HCT116 (cell line): ENCODE measurements at regions not wholly inside any gene's neighbourhood (a gene's known extent, or its start where the extent isn't known, plus 50 kb on each side); places are given as distances from the start of the nearest gene placed in this dataset.

Experiments used
- CEBPB ChIP-seq: IDR thresholded peaks from 2 replicates; pipeline ENCODE4 v1.6.1; 2012; ENCODE audit warnings: low read depth
- CTCF ChIP-seq, 3 experiments: fragments of 200-600 bp in 1 of 3; sonication (generic) in 1 of 3; IDR thresholded peaks in 2 of 3; conservative IDR thresholded peaks in 1 of 3; 2 replicates each; pipeline ENCODE4 v1.5.1; 2012 to 2017; ENCODE audit warnings: low read depth in 2 of 3, low read length in 2 of 3, antibody characterized with exemption in 1 of 3, borderline replicate concordance in 1 of 3, control low read depth in 1 of 3, mild to moderate bottlenecking in 1 of 3, mixed read lengths in 1 of 3, mixed run types in 1 of 3, moderate library complexity in 1 of 3; ENCODE audit not compliant: insufficient read depth in 1 of 3
- EZH2 ChIP-seq: fragments of 200-600 bp; sonication (generic); IDR thresholded peaks from 2 replicates; pipeline ENCODE4 v1.6.1; 2017; ENCODE audit warnings: antibody characterized with exemption, mixed run types
- MAX ChIP-seq: IDR thresholded peaks from 2 replicates; pipeline ENCODE4 v1.6.1; 2012
- POLR2A ChIP-seq: IDR thresholded peaks from 2 replicates; pipeline ENCODE4 v1.7.0; 2011; ENCODE audit warnings: borderline replicate concordance; ENCODE audit not compliant: insufficient read depth, insufficient read length; ENCODE audit errors: extremely low read depth
- POLR2AphosphoS5 ChIP-seq: IDR thresholded peaks from 2 replicates; pipeline ENCODE4 v1.6.1; 2011; ENCODE audit warnings: mild to moderate bottlenecking, low read depth, low read length, moderate library complexity
- SIN3A ChIP-seq: IDR thresholded peaks from 2 replicates; pipeline ENCODE4 v1.6.1; 2012; ENCODE audit warnings: low read depth
- TCF7L2 ChIP-seq: IDR thresholded peaks from 2 replicates; pipeline ENCODE4 v1.7.0; 2011; ENCODE audit warnings: borderline replicate concordance, inconsistent platforms; ENCODE audit not compliant: insufficient read depth, insufficient read length; ENCODE audit errors: extremely low read depth
- ZBTB33 ChIP-seq: IDR thresholded peaks from 2 replicates; pipeline ENCODE4 v1.6.1; 2011; ENCODE audit warnings: mild to moderate bottlenecking, low read length, moderate library complexity; ENCODE audit not compliant: insufficient replicate concordance; ENCODE audit errors: extremely low read depth
- ZNF274 ChIP-seq: fragments of 200-500 bp; sonication (Bioruptor generic); IDR thresholded peaks from 2 replicates; pipeline ENCODE4 v1.6.1; 2014; ENCODE audit warnings: mild to moderate bottlenecking, low read depth, low read length, inconsistent platforms
- TF ChIP-seq, protein P1 (sequence below): IDR thresholded peaks from 2 replicates; pipeline ENCODE4 v1.6.1; 2012; ENCODE audit warnings: low read depth

- TF ChIP-seq POLR2A, result no peak
- TF ChIP-seq ZNF274, result no peak
- no peak for TF ChIP-seq SIN3A
- TF ChIP-seq CTCF (IDR thresholded peaks at IDR 0.05 in 2 of 3, conservative IDR thresholded peaks at IDR 0.05 in 1 of 3; ENCODE audit: borderline replicate concordance in 1 of 3, insufficient read depth in 1 of 3, low read depth in 2 of 3, low read length in 2 of 3), result no peak
- no peak for TF ChIP-seq EZH2
- no peak for TF ChIP-seq MAX
- no peak for TF ChIP-seq POLR2AphosphoS5
- TF ChIP-seq CEBPB, result no peak
- no peak for TF ChIP-seq TCF7L2
- TF ChIP-seq ZBTB33, result no peak
- TF ChIP-seq, protein P1, sequence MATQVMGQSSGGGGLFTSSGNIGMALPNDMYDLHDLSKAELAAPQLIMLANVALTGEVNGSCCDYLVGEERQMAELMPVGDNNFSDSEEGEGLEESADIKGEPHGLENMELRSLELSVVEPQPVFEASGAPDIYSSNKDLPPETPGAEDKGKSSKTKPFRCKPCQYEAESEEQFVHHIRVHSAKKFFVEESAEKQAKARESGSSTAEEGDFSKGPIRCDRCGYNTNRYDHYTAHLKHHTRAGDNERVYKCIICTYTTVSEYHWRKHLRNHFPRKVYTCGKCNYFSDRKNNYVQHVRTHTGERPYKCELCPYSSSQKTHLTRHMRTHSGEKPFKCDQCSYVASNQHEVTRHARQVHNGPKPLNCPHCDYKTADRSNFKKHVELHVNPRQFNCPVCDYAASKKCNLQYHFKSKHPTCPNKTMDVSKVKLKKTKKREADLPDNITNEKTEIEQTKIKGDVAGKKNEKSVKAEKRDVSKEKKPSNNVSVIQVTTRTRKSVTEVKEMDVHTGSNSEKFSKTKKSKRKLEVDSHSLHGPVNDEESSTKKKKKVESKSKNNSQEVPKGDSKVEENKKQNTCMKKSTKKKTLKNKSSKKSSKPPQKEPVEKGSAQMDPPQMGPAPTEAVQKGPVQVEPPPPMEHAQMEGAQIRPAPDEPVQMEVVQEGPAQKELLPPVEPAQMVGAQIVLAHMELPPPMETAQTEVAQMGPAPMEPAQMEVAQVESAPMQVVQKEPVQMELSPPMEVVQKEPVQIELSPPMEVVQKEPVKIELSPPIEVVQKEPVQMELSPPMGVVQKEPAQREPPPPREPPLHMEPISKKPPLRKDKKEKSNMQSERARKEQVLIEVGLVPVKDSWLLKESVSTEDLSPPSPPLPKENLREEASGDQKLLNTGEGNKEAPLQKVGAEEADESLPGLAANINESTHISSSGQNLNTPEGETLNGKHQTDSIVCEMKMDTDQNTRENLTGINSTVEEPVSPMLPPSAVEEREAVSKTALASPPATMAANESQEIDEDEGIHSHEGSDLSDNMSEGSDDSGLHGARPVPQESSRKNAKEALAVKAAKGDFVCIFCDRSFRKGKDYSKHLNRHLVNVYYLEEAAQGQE, result no peak
These were observed 90.7 kb upstream of the SORBS2 start for GRCh38 chr4:185902654-185903053.
